ENCODE measurements at regions not wholly inside any gene's neighbourhood (a gene's known extent, or its start where the extent isn't known, plus 50 kb on each side); places are given as distances from the start of the nearest gene placed in this dataset.
"Not testable (repeated sequence)": the region's sequence is repeated elsewhere in the genome, so short reads cannot be mapped to it uniquely, and the experiment has no call there.

DNA sequence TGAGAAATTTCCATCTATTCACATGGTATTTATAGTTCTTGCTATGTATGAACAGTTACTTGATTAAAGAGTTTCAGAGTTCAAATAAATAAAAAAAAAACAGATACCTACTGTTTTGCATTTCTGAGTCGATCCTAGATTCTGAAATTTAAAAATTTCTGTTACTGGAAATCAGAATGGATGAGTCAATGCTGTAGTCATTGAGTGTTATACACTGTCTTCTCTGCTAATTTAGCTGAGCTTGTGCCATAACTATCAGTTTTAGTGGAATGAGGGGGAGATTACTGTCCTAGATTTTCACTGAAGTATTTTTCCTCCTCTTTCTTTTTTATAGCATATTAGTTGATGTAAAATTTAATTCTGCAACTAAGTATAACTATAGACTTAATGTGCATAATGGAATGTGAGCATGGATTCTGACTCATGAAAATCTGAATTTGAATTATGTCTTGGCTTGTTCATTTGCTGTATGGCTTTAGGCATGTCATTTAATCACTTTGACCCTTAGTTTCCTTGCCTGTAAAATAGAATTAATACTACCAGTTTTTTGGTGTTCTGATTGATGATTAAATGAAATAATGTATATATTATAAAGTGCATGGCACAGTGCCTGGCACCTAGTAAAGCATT is 581.5 kb upstream of the CHD1 start:
- TF ChIP-seq, protein P1, sequence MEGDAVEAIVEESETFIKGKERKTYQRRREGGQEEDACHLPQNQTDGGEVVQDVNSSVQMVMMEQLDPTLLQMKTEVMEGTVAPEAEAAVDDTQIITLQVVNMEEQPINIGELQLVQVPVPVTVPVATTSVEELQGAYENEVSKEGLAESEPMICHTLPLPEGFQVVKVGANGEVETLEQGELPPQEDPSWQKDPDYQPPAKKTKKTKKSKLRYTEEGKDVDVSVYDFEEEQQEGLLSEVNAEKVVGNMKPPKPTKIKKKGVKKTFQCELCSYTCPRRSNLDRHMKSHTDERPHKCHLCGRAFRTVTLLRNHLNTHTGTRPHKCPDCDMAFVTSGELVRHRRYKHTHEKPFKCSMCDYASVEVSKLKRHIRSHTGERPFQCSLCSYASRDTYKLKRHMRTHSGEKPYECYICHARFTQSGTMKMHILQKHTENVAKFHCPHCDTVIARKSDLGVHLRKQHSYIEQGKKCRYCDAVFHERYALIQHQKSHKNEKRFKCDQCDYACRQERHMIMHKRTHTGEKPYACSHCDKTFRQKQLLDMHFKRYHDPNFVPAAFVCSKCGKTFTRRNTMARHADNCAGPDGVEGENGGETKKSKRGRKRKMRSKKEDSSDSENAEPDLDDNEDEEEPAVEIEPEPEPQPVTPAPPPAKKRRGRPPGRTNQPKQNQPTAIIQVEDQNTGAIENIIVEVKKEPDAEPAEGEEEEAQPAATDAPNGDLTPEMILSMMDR (conservative IDR thresholded peaks at IDR 0.05) = not testable (repeated sequence)
- TF ChIP-seq ZFX (IDR thresholded peaks at IDR 0.05) = not testable (repeated sequence)

Measured in C4-2B (cell line).